HepG2 (cell line): ENCODE measurements at regions not wholly inside any gene's neighbourhood (a gene's known extent, or its start where the extent isn't known, plus 50 kb on each side); places are given as distances from the start of the nearest gene placed in this dataset.

Source experiments
- ATAC-seq: fragments of 200-7000 bp; cut with Tn5 transposase; 3 replicates; pipeline ENCODE4 v1.9.1; 2020; ENCODE audit warnings: mild to moderate bottlenecking, moderate library complexity
- BruUV-seq: library from RNA; stranded (reverse); fragments of 400-500 nt; replicated peaks from 2 replicates; lab custom pipeline; 2021; lab: Mats Ljungman, UMichigan
- CTCF ChIA-PET: fragments of 300-600 bp; formaldehyde crosslinking; extraction: SDS; loops from one replicate; lab custom pipeline; 2021; ENCODE audit warnings: low total read pairs, inconsistent platforms, low intra/inter-chr PET ratio; lab: Yijun Ruan, JAX
- POLR2A ChIA-PET: fragments of 350-600 bp; sonication (Branson Sonifier 250); formaldehyde crosslinking; loops from one replicate; lab custom pipeline; 2020; ENCODE audit warnings: antibody characterized with exemption, inconsistent platforms; lab: Yijun Ruan, JAX
- DNase-seq: peaks from one replicate; pipeline ENCODE4 v3.0.0-alpha.2; 2015; ENCODE audit warnings: low spot score
- FAIRE-seq: peaks from 3 replicates; lab custom pipeline; 2011; peaks lifted over from hg19 to GRCh38; lab: Jason Lieb, UNC
- H2AFZ ChIP-seq: one replicate; pipeline ENCODE4 v1.6.1; 2011; ENCODE audit warnings: low read length, inconsistent platforms
- H3K27ac ChIP-seq: fragments of 300-600 bp; 3 replicates; pipeline ENCODE4 v1.8.0; 2011; ENCODE audit warnings: mixed run types, mild to moderate bottlenecking, mixed read lengths, low read length, inconsistent platforms; ENCODE audit not compliant: insufficient read depth; ENCODE audit errors: extremely low read length
- H3K27me3 ChIP-seq, 2 experiments: fragments of 200-600 bp in 1 of 2; 2 replicates in 1 of 2; 3 replicates in 1 of 2; pipeline versions ENCODE4 v1.6.0 to v1.8.0; 2011; ENCODE audit warnings: low read length in 2 of 2, mild to moderate bottlenecking in 2 of 2, moderate library complexity in 2 of 2, inconsistent platforms in 1 of 2; ENCODE audit not compliant: insufficient read depth in 2 of 2, control insufficient read depth in 1 of 2
- H3K36me3 ChIP-seq, 2 experiments: fragments of 200-600 bp in 1 of 2; replicated peaks in 1 of 2; 2 replicates in 1 of 2; 3 replicates in 1 of 2; pipeline versions ENCODE4 v1.5.1 to v1.8.0; 2011; ENCODE audit warnings: low read length in 2 of 2, inconsistent platforms in 1 of 2; ENCODE audit not compliant: insufficient read depth in 2 of 2, control insufficient read depth in 1 of 2
- H3K4me1 ChIP-seq: 2 replicates; pipeline ENCODE4 v1.5.1; 2012; ENCODE audit warnings: low read length, inconsistent platforms; ENCODE audit not compliant: insufficient read depth
- H3K4me2 ChIP-seq: 2 replicates; pipeline ENCODE4 v1.6.0; 2011; ENCODE audit warnings: low read depth, low read length, inconsistent platforms
- H3K4me3 ChIP-seq, 3 experiments: fragments of 200-600 bp in 1 of 3; sonication (generic), shearing (Covaris generic) in 1 of 3; replicated peaks in 1 of 3; 2 replicates each; pipeline ENCODE4 v1.5.1; 2011 to 2016; ENCODE audit warnings: low read length in 3 of 3, inconsistent platforms in 2 of 3, low read depth in 2 of 3, mild to moderate bottlenecking in 2 of 3, control low read depth in 1 of 3, mixed read lengths in 1 of 3; ENCODE audit not compliant: insufficient read depth in 1 of 3
- H3K79me2 ChIP-seq: one replicate; pipeline ENCODE4 v1.6.1; 2011; ENCODE audit warnings: low read length, inconsistent platforms; ENCODE audit not compliant: insufficient read depth
- H3K9ac ChIP-seq: 2 replicates; pipeline ENCODE4 v1.6.0; 2011; ENCODE audit warnings: mild to moderate bottlenecking, low read depth, low read length, inconsistent platforms; ENCODE audit not compliant: insufficient read depth
- H3K9me3 ChIP-seq: 2 replicates; pipeline ENCODE4 v1.5.1; 2012; ENCODE audit warnings: mild to moderate bottlenecking, low read length
- H4K20me1 ChIP-seq: 2 replicates; pipeline ENCODE4 v1.6.0; 2011; ENCODE audit warnings: inconsistent platforms, mild to moderate bottlenecking, low read length, moderate library complexity; ENCODE audit not compliant: insufficient read depth
- ARID3A ChIP-seq: IDR thresholded peaks from 2 replicates; pipeline ENCODE4 v1.6.1; 2012; ENCODE audit warnings: low read depth, low read length, improper control_type of control experiment
- GATA4 ChIP-seq: sonication (generic); IDR thresholded peaks from 2 replicates; pipeline ENCODE4 v1.6.1; 2016; ENCODE audit warnings: antibody characterized with exemption, low read depth, borderline replicate concordance
- KDM5B ChIP-seq: sonication (generic); formaldehyde crosslinking; IDR thresholded peaks from 2 replicates; pipeline ENCODE4 v1.4.0; 2020; ENCODE audit warnings: missing genetic modification reagents, mild to moderate bottlenecking, borderline replicate concordance
- MAFK ChIP-seq, 2 experiments: IDR thresholded peaks in 1 of 2; conservative IDR thresholded peaks in 1 of 2; 2 replicates each; pipeline ENCODE4 v1.6.1; 2011; ENCODE audit warnings: improper control_type of control experiment in 2 of 2, low read length in 2 of 2
- MED1 ChIP-seq: sonication (generic); formaldehyde crosslinking; IDR thresholded peaks from 2 replicates; pipeline ENCODE4 v1.4.0; 2020; ENCODE audit warnings: missing genetic modification reagents
- MYC ChIP-seq: sonication (generic); formaldehyde crosslinking; IDR thresholded peaks from 2 replicates; pipeline ENCODE4 v1.9.0; 2021; ENCODE audit warnings: missing genetic modification reagents, borderline replicate concordance
- RBAK ChIP-seq: sonication (generic); formaldehyde crosslinking; IDR thresholded peaks from 2 replicates; pipeline ENCODE4 v1.5.1; 2020; ENCODE audit warnings: mild to moderate bottlenecking, missing genetic modification reagents
- TCF7L2 ChIP-seq: IDR thresholded peaks from 2 replicates; pipeline ENCODE4 v1.6.1; 2011; ENCODE audit warnings: mild to moderate bottlenecking, low read depth, low read length, moderate library complexity
- THAP11 ChIP-seq: IDR thresholded peaks from 2 replicates; pipeline ENCODE4 v1.6.1; 2016; ENCODE audit warnings: missing biosample characterization, missing genetic modification reagents
- TOPORS ChIP-seq: sonication (generic); formaldehyde crosslinking; IDR thresholded peaks from 2 replicates; pipeline ENCODE4 v1.8.0; 2023; ENCODE audit warnings: mild to moderate bottlenecking, missing genetic modification reagents
- TP53 ChIP-seq: sonication (generic); formaldehyde crosslinking; conservative IDR thresholded peaks from 2 replicates; pipeline ENCODE4 v1.4.0; 2020; ENCODE audit warnings: missing genetic modification reagents
- YEATS2 ChIP-seq: sonication (generic); formaldehyde crosslinking; IDR thresholded peaks from 2 replicates; pipeline ENCODE4 v1.4.0; 2020; ENCODE audit warnings: missing genetic modification reagents, borderline replicate concordance
- ZNF317 ChIP-seq: sonication (generic); formaldehyde crosslinking; IDR thresholded peaks from 2 replicates; pipeline ENCODE4 v1.5.0; 2020; ENCODE audit warnings: mild to moderate bottlenecking, missing genetic modification reagents
- ZNF512B ChIP-seq: sonication (generic); formaldehyde crosslinking; IDR thresholded peaks from 2 replicates; pipeline ENCODE4 v1.5.1; 2020; ENCODE audit warnings: missing genetic modification reagents, mild to moderate bottlenecking, borderline replicate concordance
- ZNF75D ChIP-seq: sonication (generic); formaldehyde crosslinking; IDR thresholded peaks from 2 replicates; pipeline ENCODE4 v1.8.1; 2023; ENCODE audit warnings: missing genetic modification reagents, mild to moderate bottlenecking, borderline replicate concordance
- WGBS: methylation state at CpG from one replicate; pipeline ENCODE4 v1.1.6; 2017; ENCODE audit warnings: low lambda C conversion rate; 5-methylcytosine and 5-hydroxymethylcytosine counted together
- in situ Hi-C: cut with HindIII; loops from 2 replicates; pipeline ENCODE4 v1.10.0; 2017; ENCODE audit warnings: low pct_unique_long_range_greater_than_20kb; ENCODE audit not compliant: extremely low pct_ligation_motif_present
- intact Hi-C: fragments of 100-400 bp; cut with micrococcal nuclease; formaldehyde crosslinking; loops from one replicate; pipeline ENCODE4 v1.10.0; 2022; ENCODE audit not compliant: unreplicated experiment

GRCh38 chr2:17043173-17043572, 377.5 kb upstream of the CYRIA start:
- Histone ChIP-seq H3K4me1 (no peaks in the 10 kb centered on the region), H3K27ac (no peak overlapping the region), H3K4me2 (no peak overlapping the region), H3K9me3 (no peaks in the 10 kb centered on the region), H4K20me1 (no peaks in the 10 kb centered on the region), H3K79me2 (no peaks in the 10 kb centered on the region), H3K36me3 (no peaks in the 10 kb centered on the region), H3K4me3 (no peak overlapping the region), H2AFZ (no peak overlapping the region), H3K27me3 (no peaks in the 10 kb centered on the region), H3K9ac (no peak overlapping the region)
- ChIA-PET CTCF (no interaction called here), POLR2A (no interaction called here)
- 0% methylated on average over 1 of the region's 1 CpG for WGBS
- TF ChIP-seq MYC (CRISPR knock-in tag) (no peak), THAP11 (CRISPR knock-in tag) (no peak), MAFK (conservative IDR thresholded peaks at IDR 0.05 in 1 of 2, IDR thresholded peaks at IDR 0.05 in 1 of 2; ENCODE audit: low read length in 2 of 2) (no peak), GATA4 (no peak), ZNF75D (CRISPR knock-in tag) (no peak), ZNF512B (no peak), MED1 (CRISPR knock-in tag) (no peak), TOPORS (CRISPR knock-in tag) (no peak), ZNF317 (CRISPR knock-in tag) (no peak), ARID3A (no peak), TP53 (no peak), TCF7L2 (no peak), KDM5B (CRISPR knock-in tag) (no peak), YEATS2 (CRISPR knock-in tag) (no peak), RBAK (CRISPR knock-in tag) (no peak)
- no peak for DNase-seq
- in situ Hi-C loops: no loop called here
- no TSS peak for BruUV-seq
- FAIRE-seq: no peak
- ATAC-seq: no peak
- intact Hi-C loops: no loop called here
